Stimulated activated CD4-positive, alpha-beta T cell treated with anti-CD3 and anti-CD28 coated beads, Interleukin-12 subunit alpha, Interleukin-12 subunit beta, amount 100 ng/mL, for 4 hours (primary cell): ENCODE measurements at regions not wholly inside any gene's neighbourhood (a gene's known extent, or its start where the extent isn't known, plus 50 kb on each side); places are given as distances from the start of the nearest gene placed in this dataset.

Experiments used
- DNase-seq: peaks from one replicate; pipeline ENCODE4 v3.0.0-alpha.2; 2020

- no peak for DNase-seq
Measured at GRCh38 chr1:55635856-55636255, 420.7 kb upstream of the USP24 start.

- no peak for DNase-seq
Measured at GRCh38 chr1:55634516-55634915, 419.4 kb upstream of the USP24 start.

- no peak for DNase-seq
Measured at GRCh38 chr1:55632906-55633305, 417.7 kb upstream of the USP24 start.

DNA sequence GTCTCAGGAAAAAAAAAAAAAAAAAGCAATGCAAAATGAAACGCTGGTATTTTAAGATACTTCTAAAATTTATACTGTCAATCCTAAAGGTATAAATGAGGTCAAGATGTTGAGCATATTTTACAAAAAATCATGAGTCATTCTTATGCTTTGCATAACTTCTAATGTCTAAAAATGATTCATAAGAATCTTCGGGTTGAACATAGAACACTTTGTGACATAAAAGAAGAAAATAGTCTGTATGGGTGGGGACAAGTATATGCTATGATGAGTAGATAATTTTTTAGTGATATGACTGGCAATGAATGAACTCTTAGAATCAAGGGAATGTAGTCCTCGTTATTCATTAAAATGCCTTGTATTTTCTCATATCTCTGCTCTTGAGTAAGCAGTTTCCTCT lies 416.9 kb upstream of the USP24 start:
- DNase-seq = no peak

DNA sequence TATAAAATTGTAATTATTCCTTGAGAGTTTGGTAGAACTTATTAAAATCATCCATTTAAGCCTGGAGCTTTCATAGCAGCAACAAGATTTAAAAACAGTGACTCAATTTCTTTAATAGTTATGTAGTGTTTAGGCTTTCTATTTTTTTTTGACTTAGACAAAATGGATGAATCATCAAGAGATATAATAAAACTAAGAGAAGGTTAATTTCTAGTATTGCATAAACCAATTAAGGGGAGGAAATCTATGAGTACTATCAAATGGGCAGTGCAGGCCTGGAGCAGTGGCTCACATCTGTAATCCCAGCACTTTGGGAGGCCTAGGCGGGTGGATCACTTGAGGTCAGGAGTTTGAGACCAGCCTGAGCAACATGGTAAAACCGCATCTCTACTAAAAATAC lies 416.3 kb upstream of the USP24 start:
- DNase-seq = no peak

DNA sequence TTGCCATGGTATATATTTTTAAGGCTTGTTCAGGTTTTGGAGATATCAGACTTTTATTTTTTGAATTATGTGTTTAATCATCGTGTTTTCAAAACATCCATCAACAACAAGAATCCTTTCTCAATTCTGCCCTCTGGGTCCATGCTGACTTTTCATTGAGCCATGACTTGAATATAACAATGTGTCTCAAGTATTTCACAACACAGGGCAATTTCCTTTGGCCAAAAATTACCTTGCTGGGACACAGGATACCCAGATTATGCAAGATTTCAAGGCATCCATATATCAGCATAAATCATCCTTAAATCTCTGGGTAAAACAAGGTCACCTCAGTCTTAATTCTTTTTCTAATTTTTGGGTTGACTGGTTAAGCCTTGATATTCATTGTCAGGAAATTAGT lies 411.2 kb upstream of the USP24 start:
- DNase-seq = no peak

DNA sequence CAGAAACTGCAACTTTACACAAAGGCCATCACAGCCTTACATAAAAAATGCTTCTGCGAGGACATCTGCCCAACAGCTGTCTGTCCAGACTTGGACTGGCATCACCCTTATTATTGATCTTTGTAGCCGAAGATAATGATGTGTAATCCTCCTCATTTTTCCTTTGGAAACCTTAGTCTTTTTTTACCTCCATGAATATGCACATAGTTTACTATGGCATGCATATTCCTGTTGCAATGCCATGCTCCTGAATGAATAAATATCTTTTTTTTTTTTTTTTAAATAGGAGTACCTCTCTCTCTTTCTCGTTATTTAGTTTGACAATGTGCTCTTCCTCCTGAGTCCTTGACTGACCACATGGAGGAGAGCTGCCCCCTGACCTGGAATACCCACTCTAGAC lies 409.6 kb upstream of the USP24 start:
- DNase-seq = no peak

DNA sequence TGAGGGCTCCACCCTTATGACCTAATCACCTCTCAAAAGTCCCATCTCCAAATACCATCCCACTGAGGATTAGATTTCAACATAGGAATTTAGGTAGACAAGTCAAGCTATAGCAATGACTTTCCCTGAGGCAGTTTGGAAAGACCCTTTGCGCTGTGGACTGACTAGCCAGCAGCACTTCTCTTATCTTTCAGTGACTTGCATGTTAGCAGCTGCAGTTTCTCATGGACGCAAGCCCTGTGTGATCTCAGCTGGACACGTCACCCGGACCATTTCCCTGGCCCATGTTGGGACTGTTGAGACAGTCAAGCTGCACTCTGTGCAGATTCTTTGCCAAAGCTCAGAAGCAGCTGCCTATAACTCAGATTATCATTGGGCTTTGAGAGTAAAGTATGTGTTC lies 408.1 kb upstream of the USP24 start:
- no peak for DNase-seq

GRCh38 chr1:55622074-55622473 lies 406.9 kb upstream of the USP24 start:
- no peak for DNase-seq

DNA sequence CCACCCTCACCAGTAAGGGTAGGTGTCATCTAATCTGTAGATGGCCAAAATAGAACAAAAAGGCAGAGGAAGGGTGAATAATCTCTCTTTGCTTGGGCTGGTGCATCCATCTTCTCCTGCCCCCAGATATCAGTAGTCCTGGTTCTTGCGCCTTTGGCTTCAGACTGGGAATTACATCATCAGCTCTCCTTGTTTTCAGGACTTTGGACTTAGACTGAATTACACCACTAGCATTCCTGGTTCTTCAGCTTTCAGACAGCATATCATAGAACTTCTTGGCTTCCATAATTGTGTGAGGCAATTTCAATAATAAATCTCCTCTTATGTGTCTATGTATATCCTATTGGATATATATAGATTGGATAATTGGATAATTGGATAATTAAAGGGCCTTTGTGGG lies 403.0 kb upstream of the USP24 start:
- no peak for DNase-seq

- DNase-seq = no peak
Measured at GRCh38 chr1:55617288-55617982, 402.3 kb upstream of the USP24 start.

DNA sequence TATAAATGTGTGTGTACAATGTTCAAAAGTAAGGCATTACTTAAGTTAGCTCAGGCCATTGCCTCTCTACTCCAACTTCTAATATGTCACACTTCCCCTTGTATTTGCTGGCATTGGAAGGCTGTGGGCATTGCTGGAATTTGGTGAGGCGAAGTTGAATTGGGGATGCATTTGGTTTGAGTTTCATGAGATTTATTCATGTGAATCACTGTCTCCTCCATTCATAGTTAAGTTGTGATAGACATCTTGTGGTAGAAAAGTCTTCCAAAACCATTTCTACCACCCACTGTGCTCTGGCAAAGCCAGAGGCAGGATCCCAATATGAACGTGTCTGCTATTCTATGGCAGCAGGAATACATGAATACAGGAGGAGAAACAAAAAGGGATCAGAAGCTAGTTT lies 397.8 kb upstream of the USP24 start:
- DNase-seq = no peak

DNA sequence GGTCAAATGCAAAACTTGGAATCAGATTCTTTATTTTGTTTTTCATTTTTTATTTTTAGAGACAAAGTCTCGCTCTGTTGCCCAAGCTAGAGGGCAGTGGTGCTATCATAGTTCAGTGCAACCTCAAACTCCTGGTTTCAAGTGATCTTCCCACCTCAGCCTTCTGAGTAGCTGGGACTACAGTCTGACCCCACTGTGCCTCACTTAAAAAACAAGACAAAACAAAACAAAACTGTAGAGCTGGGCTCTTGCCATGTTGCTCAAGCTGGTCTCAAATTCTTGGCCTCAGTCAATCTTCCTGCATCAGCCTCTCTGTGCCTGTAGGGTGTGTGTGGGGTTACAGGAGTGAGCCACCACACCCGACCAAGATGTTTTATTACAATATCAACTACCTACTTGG lies 396.0 kb upstream of the USP24 start:
- DNase-seq = no peak

GRCh38 chr1:55610203-55610602 lies 395.0 kb upstream of the USP24 start:
- no peak for DNase-seq

- DNase-seq = no peak
Measured at GRCh38 chr1:55609630-55610029, 394.5 kb upstream of the USP24 start.

DNA sequence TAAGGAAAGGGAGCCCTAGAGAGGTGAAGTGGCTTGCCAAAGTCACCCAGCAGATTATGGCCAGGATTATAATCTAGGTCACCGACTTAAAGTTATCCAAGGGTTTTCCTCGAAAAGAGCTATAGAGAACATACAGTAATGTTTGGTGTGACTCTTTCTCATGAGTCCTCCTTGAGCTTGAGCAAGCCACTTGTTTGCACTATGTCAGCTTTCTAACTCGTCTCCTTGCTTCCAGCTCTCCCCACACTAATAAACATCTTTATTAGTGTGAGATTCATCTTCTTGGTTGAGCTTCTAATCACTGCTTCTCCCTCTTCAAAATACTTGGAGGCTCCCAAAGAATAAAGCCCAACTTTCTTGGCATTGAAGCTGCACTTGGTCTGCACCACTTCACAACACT lies 390.0 kb upstream of the USP24 start:
- no peak for DNase-seq

GRCh38 chr1:55604749-55605148 lies 389.6 kb upstream of the USP24 start:
- no peak for DNase-seq

DNA sequence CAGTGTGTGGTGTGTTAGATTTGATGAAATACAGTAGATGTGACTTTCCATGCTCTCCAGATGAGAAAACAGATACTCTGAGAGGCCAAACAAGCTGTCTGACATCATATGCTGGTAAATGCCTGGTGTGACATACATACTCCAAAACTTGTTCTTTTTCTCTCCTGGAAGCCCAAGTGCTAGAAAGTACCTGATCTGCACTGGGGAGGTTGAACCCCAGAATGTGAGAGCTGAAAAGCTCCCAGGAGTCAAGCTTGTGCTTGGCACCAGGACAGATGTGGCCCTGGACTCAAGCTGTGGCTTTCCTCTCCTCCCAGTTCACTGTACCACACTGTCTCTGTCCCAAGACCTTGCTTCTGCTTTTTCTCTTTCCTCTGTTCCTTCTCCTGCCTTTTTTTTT lies 389.0 kb upstream of the USP24 start:
- DNase-seq = no peak

- DNase-seq = no peak
Measured at GRCh38 chr1:55600242-55600641, 385.1 kb upstream of the USP24 start.

- no peak for DNase-seq
Measured at GRCh38 chr1:55597910-55598309, 382.7 kb upstream of the USP24 start.

GRCh38 chr1:55594701-55595100 lies 379.5 kb upstream of the USP24 start:
- DNase-seq = no peak

- DNase-seq = no peak
Measured at GRCh38 chr1:55593298-55593697, 378.1 kb upstream of the USP24 start.

GRCh38 chr1:55592122-55592521 lies 377.0 kb upstream of the USP24 start:
- DNase-seq = no peak

GRCh38 chr1:55589671-55590297 lies 374.6 kb upstream of the USP24 start:
- DNase-seq = no peak

GRCh38 chr1:55588309-55588708 lies 373.1 kb upstream of the USP24 start:
- DNase-seq = no peak
